OCI-LY1 (cell line): ENCODE measurements at regions not wholly inside any gene's neighbourhood (a gene's known extent, or its start where the extent isn't known, plus 50 kb on each side); places are given as distances from the start of the nearest gene placed in this dataset.

Experiments used
- EZH2 ChIP-seq: fragments of 200-600 bp; sonication (generic), shearing (Covaris generic); IDR thresholded peaks from 2 replicates; pipeline ENCODE4 v1.8.0; 2017; ENCODE audit warnings: borderline replicate concordance, mixed run types, mild to moderate bottlenecking, antibody characterized with exemption, low read length, moderate library complexity, mixed read lengths
- TF ChIP-seq, protein P1 (sequence below): fragments of 200-600 bp; sonication (generic), shearing (Covaris generic); IDR thresholded peaks from 2 replicates; pipeline ENCODE4 v1.5.1; 2017; ENCODE audit warnings: mild to moderate bottlenecking, antibody characterized with exemption, low read length, moderate library complexity, mixed read lengths

DNA sequence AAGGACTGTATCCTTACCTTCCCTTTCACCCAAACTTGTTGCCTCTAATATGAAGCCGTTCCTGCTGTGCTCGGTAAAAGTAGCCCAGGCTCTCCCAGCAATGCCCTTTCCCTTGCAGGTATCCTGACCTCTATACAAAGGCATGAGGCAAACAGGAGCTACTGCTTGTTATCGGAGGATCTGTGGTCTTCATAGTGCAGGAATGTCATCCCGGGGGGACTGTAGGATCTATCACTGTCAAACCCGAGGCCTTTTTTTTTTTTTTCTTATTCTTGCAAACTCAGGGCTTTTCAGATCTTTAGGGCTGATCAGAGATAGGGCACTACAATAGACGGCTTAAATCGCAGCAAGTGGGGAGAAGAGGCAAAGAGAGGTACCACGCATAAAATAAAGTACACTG, 1206.6 kb downstream of the TYW1 start:
- TF ChIP-seq, protein P1, sequence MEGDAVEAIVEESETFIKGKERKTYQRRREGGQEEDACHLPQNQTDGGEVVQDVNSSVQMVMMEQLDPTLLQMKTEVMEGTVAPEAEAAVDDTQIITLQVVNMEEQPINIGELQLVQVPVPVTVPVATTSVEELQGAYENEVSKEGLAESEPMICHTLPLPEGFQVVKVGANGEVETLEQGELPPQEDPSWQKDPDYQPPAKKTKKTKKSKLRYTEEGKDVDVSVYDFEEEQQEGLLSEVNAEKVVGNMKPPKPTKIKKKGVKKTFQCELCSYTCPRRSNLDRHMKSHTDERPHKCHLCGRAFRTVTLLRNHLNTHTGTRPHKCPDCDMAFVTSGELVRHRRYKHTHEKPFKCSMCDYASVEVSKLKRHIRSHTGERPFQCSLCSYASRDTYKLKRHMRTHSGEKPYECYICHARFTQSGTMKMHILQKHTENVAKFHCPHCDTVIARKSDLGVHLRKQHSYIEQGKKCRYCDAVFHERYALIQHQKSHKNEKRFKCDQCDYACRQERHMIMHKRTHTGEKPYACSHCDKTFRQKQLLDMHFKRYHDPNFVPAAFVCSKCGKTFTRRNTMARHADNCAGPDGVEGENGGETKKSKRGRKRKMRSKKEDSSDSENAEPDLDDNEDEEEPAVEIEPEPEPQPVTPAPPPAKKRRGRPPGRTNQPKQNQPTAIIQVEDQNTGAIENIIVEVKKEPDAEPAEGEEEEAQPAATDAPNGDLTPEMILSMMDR: no peak
- no peak for TF ChIP-seq EZH2
